GM23338 (cell line): ENCODE measurements at regions not wholly inside any gene's neighbourhood (a gene's known extent, or its start where the extent isn't known, plus 50 kb on each side); places are given as distances from the start of the nearest gene placed in this dataset.
A peak's percentile ranks its signal among the peaks of the same experiment; 100 is the strongest.

Experiments
- ATAC-seq: fragments of 200-7000 bp; cut with Tn5 transposase; 3 replicates; pipeline ENCODE4 v1.9.1; 2020
- DNase-seq: peaks from one replicate; pipeline ENCODE4 v3.0.0-alpha.2; 2015; ENCODE audit warnings: low spot score
- H2AFZ ChIP-seq: fragments of 200-600 bp; sonication (generic); 2 replicates; pipeline ENCODE4 v1.8.0; 2016; ENCODE audit warnings: antibody characterized with exemption, mild to moderate bottlenecking, moderate library complexity
- H3F3A ChIP-seq: fragments of 200-600 bp; sonication (generic); replicated peaks from 2 replicates; pipeline ENCODE4 v1.8.0; 2017; ENCODE audit warnings: antibody characterized with exemption, mixed run types, low read depth
- H3K27ac ChIP-seq: fragments of 200-600 bp; sonication (generic); 2 replicates; pipeline ENCODE4 v1.6.1; 2016; ENCODE audit warnings: low read depth
- H3K27me3 ChIP-seq: fragments of 200-600 bp; sonication (generic); 2 replicates; pipeline ENCODE4 v1.8.0; 2016; ENCODE audit warnings: mild to moderate bottlenecking, mixed run types, moderate library complexity; ENCODE audit not compliant: insufficient read depth
- H3K36me3 ChIP-seq: fragments of 200-600 bp; sonication (generic); 2 replicates; pipeline ENCODE4 v1.8.0; 2016; ENCODE audit warnings: mild to moderate bottlenecking; ENCODE audit not compliant: insufficient read depth
- H3K4me1 ChIP-seq: fragments of 200-600 bp; sonication (generic); 2 replicates; pipeline ENCODE4 v1.8.0; 2016; ENCODE audit warnings: mild to moderate bottlenecking, moderate library complexity; ENCODE audit not compliant: insufficient read depth
- H3K4me2 ChIP-seq: fragments of 200-600 bp; sonication (generic); 2 replicates; pipeline ENCODE4 v1.7.1; 2017; ENCODE audit warnings: mixed run types
- H3K4me3 ChIP-seq: fragments of 200-600 bp; sonication (generic); 2 replicates; pipeline ENCODE4 v1.6.1; 2016; ENCODE audit warnings: mixed run types
- H3K79me2 ChIP-seq: fragments of 200-600 bp; sonication (generic); replicated peaks from 2 replicates; pipeline ENCODE4 v1.8.0; 2017; ENCODE audit warnings: mild to moderate bottlenecking; ENCODE audit not compliant: insufficient read depth
- H3K9me2 ChIP-seq: fragments of 200-600 bp; sonication (generic); 2 replicates; pipeline ENCODE4 v1.8.0; 2017; ENCODE audit not compliant: insufficient read depth
- H4K20me1 ChIP-seq: fragments of 200-600 bp; sonication (generic); replicated peaks from 2 replicates; pipeline ENCODE4 v1.8.0; 2017; ENCODE audit warnings: mild to moderate bottlenecking; ENCODE audit not compliant: insufficient read depth
- H3K27ac Mint-ChIP-seq: 2 replicates; pipeline ENCODE4 v1.8.0; 2020; ENCODE audit warnings: inconsistent platforms, mild to moderate bottlenecking, moderate library complexity, mixed read lengths
- H3K27me3 Mint-ChIP-seq: 3 replicates; pipeline ENCODE4 v1.8.0; 2022; ENCODE audit warnings: low read depth, mild to moderate bottlenecking, moderate library complexity, mixed read lengths, inconsistent platforms; ENCODE audit not compliant: insufficient read depth, poor library complexity
- H3K36me3 Mint-ChIP-seq: 3 replicates; pipeline ENCODE4 v1.8.0; 2021; ENCODE audit warnings: low read depth, mild to moderate bottlenecking, inconsistent platforms, moderate library complexity, mixed read lengths
- H3K4me1 Mint-ChIP-seq: 3 replicates; pipeline ENCODE4 v1.8.0; 2020; ENCODE audit warnings: mild to moderate bottlenecking, inconsistent platforms, mixed read lengths
- H3K4me3 Mint-ChIP-seq: 3 replicates; pipeline ENCODE4 v1.8.0; 2021; ENCODE audit warnings: moderate library complexity, mild to moderate bottlenecking, inconsistent platforms, mixed read lengths
- H3K9me3 Mint-ChIP-seq: 3 replicates; pipeline ENCODE4 v1.8.0; 2020; ENCODE audit warnings: moderate library complexity, mild to moderate bottlenecking, inconsistent platforms, mixed read lengths
- CREB1 ChIP-seq: fragments of 250-450 bp; sonication (Bioruptor Pico); IDR thresholded peaks from 2 replicates; pipeline ENCODE4 v1.5.0; 2020; ENCODE audit warnings: low read depth, mild to moderate bottlenecking, moderate library complexity
- CTCF ChIP-seq, 2 experiments: fragments of 200-600 bp in 1 of 2; sonication (generic) in 1 of 2; conservative IDR thresholded peaks; 2 replicates each; pipeline versions ENCODE4 v1.5.1 to v1.6.1; 2016 to 2017; ENCODE audit warnings: antibody characterized with exemption in 2 of 2, low read depth in 2 of 2, mild to moderate bottlenecking in 2 of 2, moderate library complexity in 1 of 2
- EZH2 ChIP-seq: fragments of 200-600 bp; sonication (generic); IDR thresholded peaks from one replicate; pipeline ENCODE4 v1.8.0; 2017; ENCODE audit warnings: antibody characterized with exemption, mild to moderate bottlenecking, low read depth; ENCODE audit not compliant: unreplicated experiment
- EZH2phosphoT487 ChIP-seq: fragments of 200-600 bp; sonication (generic); IDR thresholded peaks from one replicate; pipeline ENCODE4 v1.8.1; 2018; ENCODE audit warnings: antibody characterized with exemption; ENCODE audit not compliant: unreplicated experiment
- JUNB ChIP-seq: IDR thresholded peaks from one replicate; pipeline ENCODE4 v1.6.1; 2016; ENCODE audit warnings: antibody characterized with exemption; ENCODE audit not compliant: unreplicated experiment
- POLR2AphosphoS5 ChIP-seq: IDR thresholded peaks from 2 replicates; pipeline ENCODE4 v1.6.1; 2016; ENCODE audit warnings: antibody characterized with exemption, low read depth
- STAT1 ChIP-seq: IDR thresholded peaks from one replicate; pipeline ENCODE4 v1.6.1; 2016; ENCODE audit warnings: antibody characterized with exemption; ENCODE audit not compliant: unreplicated experiment
- ZNF114 ChIP-seq: fragments of 250-450 bp; sonication (Bioruptor Pico); IDR thresholded peaks from 2 replicates; pipeline ENCODE4 v1.5.0; 2020; ENCODE audit warnings: mild to moderate bottlenecking, moderate library complexity
- ZNF331 ChIP-seq: fragments of 250-450 bp; sonication (Bioruptor Pico); IDR thresholded peaks from 2 replicates; pipeline ENCODE4 v1.5.0; 2020; ENCODE audit warnings: low read depth, mild to moderate bottlenecking, moderate library complexity
- TF ChIP-seq, protein P1 (sequence below): IDR thresholded peaks from 2 replicates; pipeline ENCODE4 v1.6.1; 2016; ENCODE audit warnings: antibody characterized with exemption
- TF ChIP-seq, protein P2 (sequence below): IDR thresholded peaks from one replicate; pipeline ENCODE4 v1.6.1; 2018; ENCODE audit warnings: antibody characterized with exemption; ENCODE audit not compliant: unreplicated experiment
- TF ChIP-seq, protein P3 (sequence below): fragments of 250-450 bp; sonication (Bioruptor Pico); IDR thresholded peaks from 2 replicates; pipeline ENCODE4 v1.5.0; 2020; ENCODE audit warnings: mild to moderate bottlenecking, moderate library complexity

DNA sequence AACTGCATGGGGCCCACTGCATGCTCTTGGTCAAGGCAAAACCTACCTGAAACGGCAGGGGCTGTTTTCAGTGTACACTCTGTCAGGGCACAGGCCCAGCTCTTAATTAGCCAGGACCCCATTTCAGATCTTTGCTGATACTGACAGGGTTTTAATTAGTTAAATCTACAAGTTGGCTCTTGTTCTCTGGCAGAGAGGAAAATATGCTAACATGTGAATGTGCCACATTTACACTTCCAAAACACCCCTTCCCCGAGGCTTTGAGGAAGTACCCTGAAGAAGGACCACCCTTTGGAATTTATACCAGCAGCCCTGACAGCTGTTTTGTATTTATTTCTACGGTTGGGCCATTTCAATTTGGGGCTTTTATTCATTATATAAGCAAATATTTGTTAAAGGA, 66.3 kb downstream of the OTX2 start:
- H3K9me2 ChIP-seq = no peaks in the 10 kb centered on the region
- Mint-ChIP-seq H3K27ac (no peak overlapping the region), H3K4me1 (peaks cover 21% of the 10 kb centered on the region), H3K27me3 (no peaks in the 10 kb centered on the region), H3K4me3 (no peak overlapping the region), H3K36me3 (no peaks in the 10 kb centered on the region), H3K9me3 (no peaks in the 10 kb centered on the region)
- H3K27ac ChIP-seq = no peak overlapping the region
- H2AFZ ChIP-seq = no peak overlapping the region
- DNase-seq (no peak), ATAC-seq (no peak)
- no peaks in the 10 kb centered on the region for H3K36me3 ChIP-seq
- H3K4me2 ChIP-seq = 0 out of 2 replicates have a peak overlapping the region, but pooled peaks have one; percentile 19
- TF ChIP-seq CTCF (conservative IDR thresholded peaks at IDR 0.05; ENCODE audit: low read depth in 2 of 2) = no peak
- TF ChIP-seq CREB1 = no peak
- no peak for TF ChIP-seq STAT1
- TF ChIP-seq, protein P1, sequence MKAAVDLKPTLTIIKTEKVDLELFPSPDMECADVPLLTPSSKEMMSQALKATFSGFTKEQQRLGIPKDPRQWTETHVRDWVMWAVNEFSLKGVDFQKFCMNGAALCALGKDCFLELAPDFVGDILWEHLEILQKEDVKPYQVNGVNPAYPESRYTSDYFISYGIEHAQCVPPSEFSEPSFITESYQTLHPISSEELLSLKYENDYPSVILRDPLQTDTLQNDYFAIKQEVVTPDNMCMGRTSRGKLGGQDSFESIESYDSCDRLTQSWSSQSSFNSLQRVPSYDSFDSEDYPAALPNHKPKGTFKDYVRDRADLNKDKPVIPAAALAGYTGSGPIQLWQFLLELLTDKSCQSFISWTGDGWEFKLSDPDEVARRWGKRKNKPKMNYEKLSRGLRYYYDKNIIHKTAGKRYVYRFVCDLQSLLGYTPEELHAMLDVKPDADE = no peak
- no peak for TF ChIP-seq ZNF114 (CRISPR knock-in tag)
- TF ChIP-seq JUNB = no peak
- TF ChIP-seq, protein P2, sequence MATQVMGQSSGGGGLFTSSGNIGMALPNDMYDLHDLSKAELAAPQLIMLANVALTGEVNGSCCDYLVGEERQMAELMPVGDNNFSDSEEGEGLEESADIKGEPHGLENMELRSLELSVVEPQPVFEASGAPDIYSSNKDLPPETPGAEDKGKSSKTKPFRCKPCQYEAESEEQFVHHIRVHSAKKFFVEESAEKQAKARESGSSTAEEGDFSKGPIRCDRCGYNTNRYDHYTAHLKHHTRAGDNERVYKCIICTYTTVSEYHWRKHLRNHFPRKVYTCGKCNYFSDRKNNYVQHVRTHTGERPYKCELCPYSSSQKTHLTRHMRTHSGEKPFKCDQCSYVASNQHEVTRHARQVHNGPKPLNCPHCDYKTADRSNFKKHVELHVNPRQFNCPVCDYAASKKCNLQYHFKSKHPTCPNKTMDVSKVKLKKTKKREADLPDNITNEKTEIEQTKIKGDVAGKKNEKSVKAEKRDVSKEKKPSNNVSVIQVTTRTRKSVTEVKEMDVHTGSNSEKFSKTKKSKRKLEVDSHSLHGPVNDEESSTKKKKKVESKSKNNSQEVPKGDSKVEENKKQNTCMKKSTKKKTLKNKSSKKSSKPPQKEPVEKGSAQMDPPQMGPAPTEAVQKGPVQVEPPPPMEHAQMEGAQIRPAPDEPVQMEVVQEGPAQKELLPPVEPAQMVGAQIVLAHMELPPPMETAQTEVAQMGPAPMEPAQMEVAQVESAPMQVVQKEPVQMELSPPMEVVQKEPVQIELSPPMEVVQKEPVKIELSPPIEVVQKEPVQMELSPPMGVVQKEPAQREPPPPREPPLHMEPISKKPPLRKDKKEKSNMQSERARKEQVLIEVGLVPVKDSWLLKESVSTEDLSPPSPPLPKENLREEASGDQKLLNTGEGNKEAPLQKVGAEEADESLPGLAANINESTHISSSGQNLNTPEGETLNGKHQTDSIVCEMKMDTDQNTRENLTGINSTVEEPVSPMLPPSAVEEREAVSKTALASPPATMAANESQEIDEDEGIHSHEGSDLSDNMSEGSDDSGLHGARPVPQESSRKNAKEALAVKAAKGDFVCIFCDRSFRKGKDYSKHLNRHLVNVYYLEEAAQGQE = no peak
- TF ChIP-seq, protein P3, sequence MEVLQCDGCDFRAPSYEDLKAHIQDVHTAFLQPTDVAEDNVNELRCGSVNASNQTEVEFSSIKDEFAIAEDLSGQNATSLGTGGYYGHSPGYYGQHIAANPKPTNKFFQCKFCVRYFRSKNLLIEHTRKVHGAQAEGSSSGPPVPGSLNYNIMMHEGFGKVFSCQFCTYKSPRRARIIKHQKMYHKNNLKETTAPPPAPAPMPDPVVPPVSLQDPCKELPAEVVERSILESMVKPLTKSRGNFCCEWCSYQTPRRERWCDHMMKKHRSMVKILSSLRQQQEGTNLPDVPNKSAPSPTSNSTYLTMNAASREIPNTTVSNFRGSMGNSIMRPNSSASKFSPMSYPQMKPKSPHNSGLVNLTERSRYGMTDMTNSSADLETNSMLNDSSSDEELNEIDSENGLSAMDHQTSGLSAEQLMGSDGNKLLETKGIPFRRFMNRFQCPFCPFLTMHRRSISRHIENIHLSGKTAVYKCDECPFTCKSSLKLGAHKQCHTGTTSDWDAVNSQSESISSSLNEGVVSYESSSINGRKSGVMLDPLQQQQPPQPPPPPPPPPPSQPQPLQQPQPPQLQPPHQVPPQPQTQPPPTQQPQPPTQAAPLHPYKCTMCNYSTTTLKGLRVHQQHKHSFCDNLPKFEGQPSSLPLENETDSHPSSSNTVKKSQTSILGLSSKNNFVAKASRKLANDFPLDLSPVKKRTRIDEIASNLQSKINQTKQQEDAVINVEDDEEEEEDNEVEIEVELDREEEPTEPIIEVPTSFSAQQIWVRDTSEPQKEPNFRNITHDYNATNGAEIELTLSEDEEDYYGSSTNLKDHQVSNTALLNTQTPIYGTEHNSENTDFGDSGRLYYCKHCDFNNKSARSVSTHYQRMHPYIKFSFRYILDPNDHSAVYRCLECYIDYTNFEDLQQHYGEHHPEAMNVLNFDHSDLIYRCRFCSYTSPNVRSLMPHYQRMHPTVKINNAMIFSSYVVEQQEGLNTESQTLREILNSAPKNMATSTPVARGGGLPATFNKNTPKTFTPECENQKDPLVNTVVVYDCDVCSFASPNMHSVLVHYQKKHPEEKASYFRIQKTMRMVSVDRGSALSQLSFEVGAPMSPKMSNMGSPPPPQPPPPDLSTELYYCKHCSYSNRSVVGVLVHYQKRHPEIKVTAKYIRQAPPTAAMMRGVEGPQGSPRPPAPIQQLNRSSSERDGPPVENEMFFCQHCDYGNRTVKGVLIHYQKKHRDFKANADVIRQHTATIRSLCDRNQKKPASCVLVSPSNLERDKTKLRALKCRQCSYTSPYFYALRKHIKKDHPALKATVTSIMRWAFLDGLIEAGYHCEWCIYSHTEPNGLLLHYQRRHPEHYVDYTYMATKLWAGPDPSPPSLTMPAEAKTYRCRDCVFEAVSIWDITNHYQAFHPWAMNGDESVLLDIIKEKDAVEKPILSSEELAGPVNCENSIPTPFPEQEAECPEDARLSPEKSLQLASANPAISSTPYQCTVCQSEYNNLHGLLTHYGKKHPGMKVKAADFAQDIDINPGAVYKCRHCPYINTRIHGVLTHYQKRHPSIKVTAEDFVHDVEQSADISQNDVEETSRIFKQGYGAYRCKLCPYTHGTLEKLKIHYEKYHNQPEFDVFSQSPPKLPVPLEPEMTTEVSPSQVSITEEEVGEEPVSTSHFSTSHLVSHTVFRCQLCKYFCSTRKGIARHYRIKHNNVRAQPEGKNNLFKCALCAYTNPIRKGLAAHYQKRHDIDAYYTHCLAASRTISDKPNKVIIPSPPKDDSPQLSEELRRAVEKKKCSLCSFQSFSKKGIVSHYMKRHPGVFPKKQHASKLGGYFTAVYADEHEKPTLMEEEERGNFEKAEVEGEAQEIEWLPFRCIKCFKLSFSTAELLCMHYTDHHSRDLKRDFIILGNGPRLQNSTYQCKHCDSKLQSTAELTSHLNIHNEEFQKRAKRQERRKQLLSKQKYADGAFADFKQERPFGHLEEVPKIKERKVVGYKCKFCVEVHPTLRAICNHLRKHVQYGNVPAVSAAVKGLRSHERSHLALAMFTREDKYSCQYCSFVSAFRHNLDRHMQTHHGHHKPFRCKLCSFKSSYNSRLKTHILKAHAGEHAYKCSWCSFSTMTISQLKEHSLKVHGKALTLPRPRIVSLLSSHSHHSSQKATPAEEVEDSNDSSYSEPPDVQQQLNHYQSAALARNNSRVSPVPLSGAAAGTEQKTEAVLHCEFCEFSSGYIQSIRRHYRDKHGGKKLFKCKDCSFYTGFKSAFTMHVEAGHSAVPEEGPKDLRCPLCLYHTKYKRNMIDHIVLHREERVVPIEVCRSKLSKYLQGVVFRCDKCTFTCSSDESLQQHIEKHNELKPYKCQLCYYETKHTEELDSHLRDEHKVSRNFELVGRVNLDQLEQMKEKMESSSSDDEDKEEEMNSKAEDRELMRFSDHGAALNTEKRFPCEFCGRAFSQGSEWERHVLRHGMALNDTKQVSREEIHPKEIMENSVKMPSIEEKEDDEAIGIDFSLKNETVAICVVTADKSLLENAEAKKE (CRISPR knock-in tag) = no peak
- TF ChIP-seq ZNF331 = no peak
- TF ChIP-seq EZH2 = no peak
- TF ChIP-seq POLR2AphosphoS5 = no peak
- no peak for TF ChIP-seq EZH2phosphoT487
- peaks cover 27% of the 10 kb centered on the region for H3K4me1 ChIP-seq
- H3K27me3 ChIP-seq = no peaks in the 10 kb centered on the region
- H4K20me1 ChIP-seq = no peaks in the 10 kb centered on the region
- no peaks in the 10 kb centered on the region for H3F3A ChIP-seq
- no peak overlapping the region for H3K4me3 ChIP-seq
- H3K79me2 ChIP-seq = no peaks in the 10 kb centered on the region
